Heart right ventricle (tissue), 16 donors: ENCODE measurements at regions not wholly inside any gene's neighbourhood (a gene's known extent, or its start where the extent isn't known, plus 50 kb on each side); places are given as distances from the start of the nearest gene placed in this dataset.

Experiments used
- ATAC-seq, 8 donors: fragments of 200-7000 bp; cut with Tn5 transposase; one replicate each; pipeline ENCODE4 v1.9.1; 2020; ENCODE audit warnings: mild to moderate bottlenecking in 8 of 8, moderate library complexity in 8 of 8, moderate number of reproducible peaks in 1 of 8
- DNase-seq, 2 donors: peaks; one replicate each; pipeline ENCODE4 v3.0.0-alpha.2; 2020
- H3K27ac ChIP-seq, 10 donors: fragments of 200-600 bp; sonication (generic) in 2 of 10; one replicate each; pipeline versions ENCODE4 v1.5.0 to v1.8.0; 2020 to 2022; ENCODE audit warnings: mild to moderate bottlenecking in 3 of 10
- H3K27me3 ChIP-seq, 7 donors: fragments of 200-600 bp; one replicate each; pipeline ENCODE4 v1.8.0; 2021 to 2022; ENCODE audit warnings: mild to moderate bottlenecking in 2 of 7
- H3K36me3 ChIP-seq, 9 donors: fragments of 200-600 bp; sonication (generic) in 1 of 9; one replicate each; pipeline versions ENCODE4 v1.5.0 to v1.8.0; 2020 to 2022; ENCODE audit warnings: mild to moderate bottlenecking in 2 of 9
- H3K4me1 ChIP-seq, 9 donors: fragments of 200-600 bp; sonication (generic) in 1 of 9; one replicate each; pipeline versions ENCODE4 v1.5.0 to v1.8.0; 2020 to 2022; ENCODE audit warnings: mild to moderate bottlenecking in 4 of 9
- H3K4me3 ChIP-seq, 10 donors: fragments of 200-600 bp; sonication (generic) in 2 of 10; one replicate each; pipeline versions ENCODE4 v1.5.0 to v1.8.0; 2020 to 2022; ENCODE audit warnings: mild to moderate bottlenecking in 7 of 10, moderate library complexity in 2 of 10
- H3K9me3 ChIP-seq, 11 donors: fragments of 200-600 bp in 10 of 11; sonication (generic) in 2 of 11; one replicate each; pipeline versions ENCODE4 v1.5.0 to v1.8.0; 2013 to 2022; ENCODE audit warnings: mild to moderate bottlenecking in 2 of 11, control low read depth in 1 of 11, moderate library complexity in 1 of 11
- WGBS, 2 donors: extraction: QIAGEN DNeasy Blood & Tissue Kit; methylation state at CpG; one replicate each; pipeline ENCODE4 v1.1.7; 2013; ENCODE audit warnings: inconsistent platforms in 1 of 2; 5-methylcytosine and 5-hydroxymethylcytosine counted together
- intact Hi-C, 10 donors: fragments of 100-400 bp; cut with DNase I; formaldehyde crosslinking; loops; one replicate each; pipeline versions ENCODE4 v1.11.1 to v1.14.2; 2022
- TF ChIP-seq, protein P1 (sequence below), 9 donors: fragments of 200-600 bp; sonication (generic) in 2 of 9; IDR thresholded peaks; one replicate each; pipeline versions ENCODE4 v1.5.0 to v1.8.0; 2021 to 2022; ENCODE audit warnings: antibody characterized with exemption in 9 of 9, mild to moderate bottlenecking in 5 of 9, moderate library complexity in 1 of 9
- donor health status: Arrhythmogenic right ventricular cardiomyopathy.
- donor health status: ischemic (EF 13 %, LVEDD 7.1; RV severe dilation, severe dysfunction).
- donor health status: healthy with polysubstance abuse.
- donor health status: DM: no; HTN: yes; CAD: no.
- donor health status: DM: no; HTN: no; CAD: no.
- donor health status: ischemic (EF 25% LVEDD 6.9; RV normal size, moderate dysfunction).
- donor health status: ischemic (EF 25% LVEDD 5.7; RV mildly dilated, moderate dysfunction).
- donor health status: healthy.
- donor health status: DM: yes; HTN: yes; CAD: no.
- donor health status: Ischemic cardiomyopathy.
- donor health status: ischemic (EF 35%, LVEDD 5.7; RV mildly dilated, moderate dysfunction).
- donor health status: nonischemic (EF 11% LVEDD 7.7; RV severe dilation, severe dysfunction).
- donor health status: DM: yes; HTN: yes; CAD: no.
- donor health status: PGD.
- donor health status: ischemic (EF 29% LVEDD 5.4; RV normal size, mild dysfunction).
- donor health status: nonischemic (EF 23%, LVEDD 6.1; RV moderate dilation, normal function).

DNA sequence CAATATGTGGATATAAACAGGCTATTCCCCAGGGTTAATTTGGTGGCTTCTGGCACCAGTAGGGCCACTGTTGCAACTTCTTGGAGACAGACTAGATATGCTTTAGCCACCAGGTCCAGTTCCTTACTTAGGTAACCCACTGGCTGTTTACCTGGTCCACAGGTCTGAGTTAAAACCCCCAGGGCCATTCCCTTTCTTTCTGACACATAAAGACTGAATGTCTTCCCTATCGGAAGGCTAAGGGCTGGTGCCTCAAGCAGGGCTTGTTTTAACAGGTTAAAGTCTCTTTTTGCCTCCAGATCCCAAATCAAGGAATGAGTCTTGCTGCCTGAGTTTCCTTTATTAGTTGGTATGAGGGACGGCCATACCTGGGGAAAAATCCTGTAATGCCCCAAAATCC is 1052.7 kb upstream of the CNTN5 start:
- Histone ChIP-seq H3K4me3 (no peak overlapping the region), H3K9me3 (peaks cover 0 to 7% (median 0%) of the 10 kb centered on the region in 11 donors), H3K27ac (no peak overlapping the region), H3K36me3 (no peaks in the 10 kb centered on the region), H3K27me3 (no peaks in the 10 kb centered on the region), H3K4me1 (no peaks in the 10 kb centered on the region)
- DNase-seq (no peak), ATAC-seq (no peak)
- TF ChIP-seq, protein P1, sequence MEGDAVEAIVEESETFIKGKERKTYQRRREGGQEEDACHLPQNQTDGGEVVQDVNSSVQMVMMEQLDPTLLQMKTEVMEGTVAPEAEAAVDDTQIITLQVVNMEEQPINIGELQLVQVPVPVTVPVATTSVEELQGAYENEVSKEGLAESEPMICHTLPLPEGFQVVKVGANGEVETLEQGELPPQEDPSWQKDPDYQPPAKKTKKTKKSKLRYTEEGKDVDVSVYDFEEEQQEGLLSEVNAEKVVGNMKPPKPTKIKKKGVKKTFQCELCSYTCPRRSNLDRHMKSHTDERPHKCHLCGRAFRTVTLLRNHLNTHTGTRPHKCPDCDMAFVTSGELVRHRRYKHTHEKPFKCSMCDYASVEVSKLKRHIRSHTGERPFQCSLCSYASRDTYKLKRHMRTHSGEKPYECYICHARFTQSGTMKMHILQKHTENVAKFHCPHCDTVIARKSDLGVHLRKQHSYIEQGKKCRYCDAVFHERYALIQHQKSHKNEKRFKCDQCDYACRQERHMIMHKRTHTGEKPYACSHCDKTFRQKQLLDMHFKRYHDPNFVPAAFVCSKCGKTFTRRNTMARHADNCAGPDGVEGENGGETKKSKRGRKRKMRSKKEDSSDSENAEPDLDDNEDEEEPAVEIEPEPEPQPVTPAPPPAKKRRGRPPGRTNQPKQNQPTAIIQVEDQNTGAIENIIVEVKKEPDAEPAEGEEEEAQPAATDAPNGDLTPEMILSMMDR (IDR thresholded peaks at IDR 0.05): no peak
- intact Hi-C loops: no loop called here
- WGBS, 2 donors: 90 to 97% methylated on average over 2 of the region's 2 CpGs

DNA sequence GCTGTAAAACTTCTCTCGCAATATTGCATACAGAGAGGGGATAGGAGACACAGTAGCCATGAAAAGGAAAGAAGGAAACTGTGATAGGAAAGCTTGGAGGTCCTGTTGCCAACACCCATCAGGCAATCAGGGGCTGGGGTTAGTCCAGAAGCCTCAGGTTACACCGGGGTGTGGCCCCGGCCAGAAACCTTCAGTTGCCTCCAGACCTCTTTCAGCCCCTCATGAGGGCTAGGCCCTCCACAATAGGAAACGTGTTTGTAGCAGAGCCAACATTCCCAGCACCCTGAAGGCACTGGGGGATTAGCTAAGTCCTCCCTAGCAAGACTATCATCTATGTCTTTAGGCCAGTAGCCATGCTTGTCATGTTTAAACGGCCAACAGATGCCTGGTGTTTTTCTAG is 1048.0 kb upstream of the CNTN5 start:
- Histone ChIP-seq H3K9me3 (peaks cover 0 to 7% (median 0%) of the 10 kb centered on the region in 11 donors), H3K36me3 (no peaks in the 10 kb centered on the region), H3K4me3 (no peak overlapping the region), H3K27ac (no peak overlapping the region), H3K4me1 (no peaks in the 10 kb centered on the region), H3K27me3 (no peaks in the 10 kb centered on the region)
- intact Hi-C loops: no loop called here
- DNase-seq: no peak
- 58 to 74% methylated on average over 5 of the region's 5 CpGs for WGBS, 2 donors
- TF ChIP-seq, protein P1 (IDR thresholded peaks at IDR 0.05): no peak
- no peak for ATAC-seq

- TF ChIP-seq, protein P1 (IDR thresholded peaks at IDR 0.05): no peak
- Histone ChIP-seq H3K36me3 (no peaks in the 10 kb centered on the region), H3K4me3 (no peak overlapping the region), H3K4me1 (no peaks in the 10 kb centered on the region), H3K27me3 (no peaks in the 10 kb centered on the region), H3K9me3 (peaks cover 0 to 7% (median 0%) of the 10 kb centered on the region in 11 donors), H3K27ac (no peak overlapping the region)
- ATAC-seq (no peak), DNase-seq (no peak)
- 47 to 80% methylated on average over 10 of the region's 10 CpGs for WGBS, 2 donors
- intact Hi-C loops: no loop called here
Observed at GRCh38 chr11:97973352-97973857, 1047.3 kb upstream of the CNTN5 start.

DNA sequence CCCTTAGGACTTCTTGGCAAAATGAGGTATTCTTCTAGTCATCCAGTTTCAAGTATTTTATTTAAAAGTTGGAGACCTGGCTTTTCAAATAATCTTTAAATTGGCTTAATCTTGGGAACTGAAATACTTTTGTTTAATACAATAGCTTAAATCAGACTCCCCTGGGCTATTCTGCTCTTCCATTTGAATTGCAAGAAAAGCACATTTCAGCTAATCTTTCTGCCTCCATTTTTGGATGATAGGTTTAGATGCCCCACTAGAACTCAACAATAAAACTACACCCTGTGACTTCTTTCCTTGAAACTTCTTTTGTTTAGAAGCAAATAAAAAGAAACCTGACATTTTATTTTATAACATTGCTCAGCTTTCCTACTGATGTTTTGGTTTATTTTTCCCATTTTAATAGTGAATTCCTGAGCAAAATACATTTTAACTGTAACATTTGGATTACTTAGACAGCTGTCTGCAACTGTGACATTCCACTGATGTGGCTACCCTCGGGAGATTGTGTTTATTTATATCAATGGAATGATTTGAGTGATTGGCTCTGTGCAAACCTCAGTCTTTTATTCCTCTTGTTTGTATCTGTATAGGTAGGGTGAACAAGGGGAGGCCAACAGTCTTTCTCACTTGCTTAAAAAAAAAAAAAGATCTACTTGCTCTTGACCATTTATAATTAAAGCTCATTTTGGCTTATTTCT is 1045.8 kb upstream of the CNTN5 start:
- ATAC-seq (no peak), DNase-seq (no peak)
- H3K36me3 ChIP-seq: no peaks in the 10 kb centered on the region
- TF ChIP-seq, protein P1 (IDR thresholded peaks at IDR 0.05): no peak
- no peaks in the 10 kb centered on the region for H3K4me1 ChIP-seq
- WGBS, 2 donors: 5 to 15% methylated on average over 1 of the region's 1 CpG
- intact Hi-C loops: no loop called here
- no peak overlapping the region for H3K4me3 ChIP-seq
- H3K27me3 ChIP-seq: no peaks in the 10 kb centered on the region
- H3K27ac ChIP-seq: no peak overlapping the region
- peaks cover 0 to 7% (median 0%) of the 10 kb centered on the region in 11 donors for H3K9me3 ChIP-seq
